ENCODE measurements at regions not wholly inside any gene's neighbourhood (a gene's known extent, or its start where the extent isn't known, plus 50 kb on each side); places are given as distances from the start of the nearest gene placed in this dataset.

DNA sequence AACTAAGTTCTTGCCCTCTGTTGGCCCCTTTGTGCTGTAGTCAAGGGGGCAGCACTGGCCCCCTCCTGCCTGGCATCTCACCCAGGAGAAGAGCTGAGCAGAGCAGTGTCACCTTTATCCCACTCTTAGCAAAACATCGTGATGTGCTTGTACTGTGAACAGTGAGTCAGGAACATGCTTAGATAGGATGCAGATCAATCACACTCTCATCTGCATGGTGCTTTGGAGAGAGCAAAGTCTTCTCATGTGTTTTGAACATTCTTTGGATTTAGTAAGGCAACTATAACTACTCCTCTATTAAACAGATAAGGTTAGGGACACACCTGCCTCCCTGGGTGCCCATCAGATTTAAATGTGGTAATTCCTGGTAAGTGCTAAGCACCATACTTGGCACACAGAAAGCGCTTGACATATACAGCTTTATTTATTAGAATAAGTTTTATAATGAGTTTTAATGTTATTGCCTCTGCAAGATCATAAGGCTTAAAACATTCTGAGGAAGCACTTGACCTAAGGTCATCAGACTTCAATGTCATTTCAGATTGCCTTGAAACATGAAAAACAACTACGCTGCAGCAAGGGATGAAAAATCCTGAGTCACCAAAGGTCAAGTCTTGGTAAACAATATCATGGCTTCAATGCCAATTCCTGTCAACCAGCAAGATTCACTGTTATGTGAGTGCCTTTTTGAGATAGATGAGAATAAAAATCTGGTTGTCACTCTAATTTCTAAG, 82.4 kb upstream of the IRS2 start:
- Histone ChIP-seq H3K36me3 (ENCODE audit: insufficient read depth, low read length) (no peaks in the 10 kb centered on the region), H3K4me1 (ENCODE audit: insufficient read depth, low read length, poor library complexity, severe bottlenecking) (no peaks in the 10 kb centered on the region), H2AFZ (ENCODE audit: low read length) (no peak overlapping the region), H3K4me2 (ENCODE audit: low read length) (no peak overlapping the region), H4K20me1 (ENCODE audit: insufficient read depth, low read length) (no peaks in the 10 kb centered on the region), H3K79me2 (ENCODE audit: insufficient read depth, low read depth, low read length) (no peaks in the 10 kb centered on the region), H3K9me3 (ENCODE audit: low read length) (no peaks in the 10 kb centered on the region), H3K4me3 (ENCODE audit: low read depth, low read length, poor library complexity, severe bottlenecking) (no peak overlapping the region), H3K27ac (ENCODE audit: low read depth, low read length, poor library complexity, severe bottlenecking) (no peak overlapping the region), H3K9me2 (ENCODE audit: insufficient read depth, low read length) (no peaks in the 10 kb centered on the region)
- TF ChIP-seq, protein P1, sequence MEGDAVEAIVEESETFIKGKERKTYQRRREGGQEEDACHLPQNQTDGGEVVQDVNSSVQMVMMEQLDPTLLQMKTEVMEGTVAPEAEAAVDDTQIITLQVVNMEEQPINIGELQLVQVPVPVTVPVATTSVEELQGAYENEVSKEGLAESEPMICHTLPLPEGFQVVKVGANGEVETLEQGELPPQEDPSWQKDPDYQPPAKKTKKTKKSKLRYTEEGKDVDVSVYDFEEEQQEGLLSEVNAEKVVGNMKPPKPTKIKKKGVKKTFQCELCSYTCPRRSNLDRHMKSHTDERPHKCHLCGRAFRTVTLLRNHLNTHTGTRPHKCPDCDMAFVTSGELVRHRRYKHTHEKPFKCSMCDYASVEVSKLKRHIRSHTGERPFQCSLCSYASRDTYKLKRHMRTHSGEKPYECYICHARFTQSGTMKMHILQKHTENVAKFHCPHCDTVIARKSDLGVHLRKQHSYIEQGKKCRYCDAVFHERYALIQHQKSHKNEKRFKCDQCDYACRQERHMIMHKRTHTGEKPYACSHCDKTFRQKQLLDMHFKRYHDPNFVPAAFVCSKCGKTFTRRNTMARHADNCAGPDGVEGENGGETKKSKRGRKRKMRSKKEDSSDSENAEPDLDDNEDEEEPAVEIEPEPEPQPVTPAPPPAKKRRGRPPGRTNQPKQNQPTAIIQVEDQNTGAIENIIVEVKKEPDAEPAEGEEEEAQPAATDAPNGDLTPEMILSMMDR (conservative IDR thresholded peaks at IDR 0.05; ENCODE audit: low read length) = no peak
- no peak for TF ChIP-seq EZH2phosphoT487 (IDR thresholded peaks at IDR 0.05; ENCODE audit: borderline replicate concordance, low read depth, low read length)
- POLR2A ChIA-PET = no interaction called here
- intact Hi-C loops (cut with micrococcal nuclease; ENCODE audit: unreplicated experiment) = no loop called here
- BruUV-seq (replicated peaks) = no TSS peak
- DNase-seq (ENCODE audit: low spot score) = no peak
- CTCF ChIA-PET (ENCODE audit: unreplicated experiment) = no interaction called here

DNA sequence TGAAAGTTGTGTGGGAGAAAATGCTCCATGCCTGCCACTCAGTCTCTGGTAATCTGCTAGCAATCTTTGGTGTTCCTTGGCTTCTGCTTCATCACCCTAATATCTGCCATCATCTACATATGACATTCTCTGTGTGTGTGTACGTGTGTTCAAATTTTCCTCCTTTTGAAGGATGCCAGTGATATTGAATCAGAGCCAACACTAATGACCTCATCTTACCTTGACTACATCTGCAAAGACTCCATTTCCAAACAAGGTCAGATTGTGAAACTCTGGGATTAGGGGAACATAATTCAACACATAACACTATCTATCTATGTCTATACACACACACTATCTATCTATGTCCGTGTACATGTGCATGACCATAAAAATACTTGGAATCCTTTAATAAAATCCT, 81.4 kb upstream of the IRS2 start:
- ChIA-PET CTCF (ENCODE audit: unreplicated experiment) (no interaction called here), POLR2A (no interaction called here)
- no peaks in the 10 kb centered on the region for H3K36me3 ChIP-seq (ENCODE audit: insufficient read depth, low read length)
- H3K9me2 ChIP-seq (ENCODE audit: insufficient read depth, low read length) = no peaks in the 10 kb centered on the region
- H3K4me3 ChIP-seq (ENCODE audit: low read depth, low read length, poor library complexity, severe bottlenecking) = no peak overlapping the region
- intact Hi-C loops (cut with micrococcal nuclease; ENCODE audit: unreplicated experiment) = no loop called here
- H2AFZ ChIP-seq (ENCODE audit: low read length) = no peak overlapping the region
- H3K27ac ChIP-seq (ENCODE audit: low read depth, low read length, poor library complexity, severe bottlenecking) = no peak overlapping the region
- H3K79me2 ChIP-seq (ENCODE audit: insufficient read depth, low read depth, low read length) = no peaks in the 10 kb centered on the region
- no peaks in the 10 kb centered on the region for H3K4me1 ChIP-seq (ENCODE audit: insufficient read depth, low read length, poor library complexity, severe bottlenecking)
- no peak overlapping the region for H3K4me2 ChIP-seq (ENCODE audit: low read length)
- no peaks in the 10 kb centered on the region for H4K20me1 ChIP-seq (ENCODE audit: insufficient read depth, low read length)
- BruUV-seq (replicated peaks) = no TSS peak
- no peak for TF ChIP-seq EZH2phosphoT487 (IDR thresholded peaks at IDR 0.05; ENCODE audit: borderline replicate concordance, low read depth, low read length)
- TF ChIP-seq, protein P1 (conservative IDR thresholded peaks at IDR 0.05; ENCODE audit: low read length) = no peak
- H3K9me3 ChIP-seq (ENCODE audit: low read length) = no peaks in the 10 kb centered on the region
- no peak for DNase-seq (ENCODE audit: low spot score)

DNA sequence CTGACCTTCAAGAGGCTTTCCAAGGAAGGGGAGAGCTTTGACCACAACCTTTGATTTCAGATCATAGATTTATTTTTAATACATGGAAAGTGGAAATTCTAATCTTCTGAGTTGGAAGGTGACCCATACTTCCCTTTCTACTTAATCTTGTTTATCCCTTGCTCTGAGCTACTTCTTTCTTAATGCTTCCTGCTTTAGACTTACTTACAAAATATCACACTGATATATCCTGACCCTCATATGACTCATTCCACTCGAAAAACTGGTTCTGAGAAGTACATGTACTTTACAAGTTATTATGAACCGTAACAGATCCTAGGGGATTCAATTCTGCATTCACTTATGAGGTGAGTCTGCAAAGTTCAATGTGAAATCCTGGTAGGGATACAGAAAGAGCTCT, 76.2 kb upstream of the IRS2 start:
- ChIA-PET POLR2A (no interaction called here), CTCF (ENCODE audit: unreplicated experiment) (no interaction called here)
- Histone ChIP-seq H3K9me3 (ENCODE audit: low read length) (no peaks in the 10 kb centered on the region), H4K20me1 (ENCODE audit: insufficient read depth, low read length) (no peaks in the 10 kb centered on the region), H3K4me3 (ENCODE audit: low read depth, low read length, poor library complexity, severe bottlenecking) (no peak overlapping the region), H3K9me2 (ENCODE audit: insufficient read depth, low read length) (no peaks in the 10 kb centered on the region), H2AFZ (ENCODE audit: low read length) (no peak overlapping the region), H3K27ac (ENCODE audit: low read depth, low read length, poor library complexity, severe bottlenecking) (no peak overlapping the region), H3K4me1 (ENCODE audit: insufficient read depth, low read length, poor library complexity, severe bottlenecking) (no peaks in the 10 kb centered on the region), H3K36me3 (ENCODE audit: insufficient read depth, low read length) (no peaks in the 10 kb centered on the region), H3K4me2 (ENCODE audit: low read length) (no peak overlapping the region), H3K79me2 (ENCODE audit: insufficient read depth, low read depth, low read length) (no peaks in the 10 kb centered on the region)
- DNase-seq (ENCODE audit: low spot score) = no peak
- TF ChIP-seq, protein P1 (conservative IDR thresholded peaks at IDR 0.05; ENCODE audit: low read length) = no peak
- no peak for TF ChIP-seq EZH2phosphoT487 (IDR thresholded peaks at IDR 0.05; ENCODE audit: borderline replicate concordance, low read depth, low read length)
- intact Hi-C loops (cut with micrococcal nuclease; ENCODE audit: unreplicated experiment) = no loop called here
- BruUV-seq (replicated peaks) = no TSS peak
